Suppressor macrophage treated with lipopolysaccharide for 1 hour (primary cell): ENCODE measurements at regions not wholly inside any gene's neighbourhood (a gene's known extent, or its start where the extent isn't known, plus 50 kb on each side); places are given as distances from the start of the nearest gene placed in this dataset.
A peak's percentile ranks its signal among the peaks of the same experiment; 100 is the strongest.

Experiments used
- DNase-seq, 3 donors: peaks; one replicate each; pipeline ENCODE4 v3.0.0-alpha.2; 2020 to 2022

- DNase-seq, result peak in 1 of 3 donors; percentile 1
Observed at GRCh38 chr6:95244751-95245150, 332.6 kb upstream of the MANEA start.

GRCh38 chr6:95248499-95248898 is 328.8 kb upstream of the MANEA start:
- no peak for DNase-seq

- DNase-seq, result peak; percentile 12 to 55 (median 50)
Observed at GRCh38 chr6:95249175-95249574, 328.2 kb upstream of the MANEA start.

- DNase-seq, result no peak
Observed at GRCh38 chr6:95249661-95250060, 327.7 kb upstream of the MANEA start.

GRCh38 chr6:95263840-95264239 is 313.5 kb upstream of the MANEA start:
- DNase-seq, result no peak

GRCh38 chr6:95266537-95267258 is 310.6 kb upstream of the MANEA start:
- no peak for DNase-seq

GRCh38 chr6:95274686-95275235 is 302.6 kb upstream of the MANEA start:
- no peak for DNase-seq

- no peak for DNase-seq
Observed at GRCh38 chr6:95279616-95280015, 297.7 kb upstream of the MANEA start.

GRCh38 chr6:95280686-95281273 is 296.6 kb upstream of the MANEA start:
- no peak for DNase-seq

GRCh38 chr6:95285881-95286280 is 291.5 kb upstream of the MANEA start:
- no peak for DNase-seq

- no peak for DNase-seq
Observed at GRCh38 chr6:95286874-95287273, 290.5 kb upstream of the MANEA start.

GRCh38 chr6:95288251-95288650 is 289.1 kb upstream of the MANEA start:
- DNase-seq, result no peak

GRCh38 chr6:95292011-95292410 is 285.3 kb upstream of the MANEA start:
- no peak for DNase-seq

- DNase-seq, result no peak
Observed at GRCh38 chr6:95293257-95293656, 284.1 kb upstream of the MANEA start.

GRCh38 chr6:95294043-95294442 is 283.3 kb upstream of the MANEA start:
- DNase-seq, result no peak

- no peak for DNase-seq
Observed at GRCh38 chr6:95309545-95309944, 267.8 kb upstream of the MANEA start.

GRCh38 chr6:95318137-95318536 is 259.2 kb upstream of the MANEA start:
- DNase-seq, result no peak

- DNase-seq, result no peak
Observed at GRCh38 chr6:95321126-95321525, 256.2 kb upstream of the MANEA start.

- no peak for DNase-seq
Observed at GRCh38 chr6:95325916-95326315, 251.4 kb upstream of the MANEA start.

- DNase-seq, result no peak
Observed at GRCh38 chr6:95328231-95328630, 249.1 kb upstream of the MANEA start.

- no peak for DNase-seq
Observed at GRCh38 chr6:95352064-95352795, 225.1 kb upstream of the MANEA start.

- no peak for DNase-seq
Observed at GRCh38 chr6:95354551-95354950, 222.8 kb upstream of the MANEA start.

- no peak for DNase-seq
Observed at GRCh38 chr6:95357380-95358020, 219.8 kb upstream of the MANEA start.
